GM21528 (cell line): ENCODE measurements at regions not wholly inside any gene's neighbourhood (a gene's known extent, or its start where the extent isn't known, plus 50 kb on each side); places are given as distances from the start of the nearest gene placed in this dataset.
"Not testable (repeated sequence)": the region's sequence is repeated elsewhere in the genome, so short reads cannot be mapped to it uniquely, and the experiment has no call there.

ENCODE experiments used
- ATAC-seq: cut with Tn5 transposase; IDR thresholded peaks from one replicate; pipeline ENCODE4 v1.9.1; 2021; ENCODE audit warnings: mild to moderate bottlenecking, moderate library complexity; ENCODE audit not compliant: unreplicated experiment, low FRiP score

DNA sequence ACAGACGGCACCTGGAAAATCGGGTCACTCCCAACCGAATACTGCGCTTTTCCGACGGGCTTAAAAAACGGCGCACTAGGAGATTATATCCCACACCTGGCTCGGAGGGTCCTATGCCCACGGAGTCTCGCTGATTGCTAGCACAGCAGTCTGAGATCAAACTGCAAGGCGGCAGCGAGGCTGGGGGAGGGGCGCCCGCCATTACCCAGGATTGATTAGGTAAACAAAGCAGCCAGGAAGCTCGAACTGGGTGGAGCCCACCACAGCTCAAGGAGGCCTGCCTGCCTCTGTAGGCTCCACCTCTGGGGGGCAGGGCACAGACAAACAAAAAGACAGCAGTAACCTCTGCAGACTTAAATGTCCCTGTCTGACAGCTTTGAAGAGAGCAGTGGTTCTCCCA is 64.5 kb downstream of the SLC30A10 start:
- ATAC-seq: not testable (repeated sequence)

DNA sequence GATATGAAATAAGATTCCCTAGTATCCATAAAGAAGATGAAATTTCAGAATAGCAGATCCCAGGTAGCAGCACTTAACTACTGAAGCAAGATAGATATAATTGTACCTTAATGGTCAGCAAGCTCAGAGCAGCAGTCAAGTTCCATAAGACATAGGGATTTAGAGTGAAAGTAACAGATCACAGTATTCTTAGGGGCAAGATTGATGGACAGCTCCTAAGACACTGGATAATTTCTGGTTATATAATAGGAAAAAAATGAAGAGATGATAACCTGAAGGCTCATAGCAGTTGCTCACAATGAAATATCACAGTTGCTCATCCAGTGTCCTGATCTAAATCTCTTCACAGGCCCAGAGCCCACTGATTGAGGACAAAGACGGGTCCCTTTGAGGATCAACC is 66.0 kb downstream of the SLC30A10 start:
- ATAC-seq: no peak

DNA sequence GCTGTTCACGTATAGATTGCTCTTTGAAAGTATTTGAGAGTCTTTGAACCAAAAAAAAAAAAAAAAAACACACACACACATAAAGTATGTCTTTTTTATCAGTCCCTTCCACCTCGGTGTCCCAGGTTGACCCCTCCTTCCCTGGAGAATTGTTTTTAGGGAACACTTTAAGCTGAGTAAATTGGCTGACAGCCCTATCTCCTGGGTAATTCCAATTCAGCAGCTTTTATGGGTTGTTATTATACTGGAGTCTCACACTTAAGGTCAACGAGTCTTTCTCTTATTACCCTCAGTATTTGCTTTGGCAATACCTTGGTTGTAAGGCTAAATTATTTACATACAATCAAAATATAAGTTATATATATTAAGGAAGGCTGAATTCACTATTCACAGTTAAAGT is 69.4 kb downstream of the SLC30A10 start:
- no peak for ATAC-seq

DNA sequence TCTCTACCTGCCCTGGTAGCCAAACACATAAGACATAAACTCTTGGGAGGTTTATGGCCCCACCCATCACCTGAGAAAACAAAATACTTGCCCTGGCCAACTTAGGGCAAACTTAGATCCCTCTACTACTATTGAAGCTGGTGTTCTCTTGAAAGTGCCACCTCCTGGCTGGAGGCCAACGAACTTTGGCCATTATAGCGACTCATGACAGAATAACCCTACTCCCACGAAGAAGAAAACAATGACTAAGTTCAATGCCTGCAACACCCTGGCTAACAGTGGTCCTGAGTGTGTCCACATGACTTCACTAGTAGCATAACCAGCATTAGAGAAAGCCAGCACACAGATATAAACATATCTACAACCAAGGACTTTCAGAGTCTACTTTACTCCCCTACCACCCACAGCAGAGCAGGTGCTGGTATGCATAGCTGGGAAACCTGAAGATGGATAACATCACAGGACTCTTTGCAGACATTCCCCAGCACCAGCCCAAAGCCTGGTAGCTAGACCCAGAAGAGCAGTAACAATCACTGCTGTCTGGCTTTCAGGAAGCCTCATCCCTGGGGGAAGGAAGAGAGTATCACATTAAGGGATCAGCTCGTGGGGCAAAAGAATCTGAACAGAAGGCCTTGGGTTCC is 81.0 kb downstream of the SLC30A10 start:
- ATAC-seq: no peak

DNA sequence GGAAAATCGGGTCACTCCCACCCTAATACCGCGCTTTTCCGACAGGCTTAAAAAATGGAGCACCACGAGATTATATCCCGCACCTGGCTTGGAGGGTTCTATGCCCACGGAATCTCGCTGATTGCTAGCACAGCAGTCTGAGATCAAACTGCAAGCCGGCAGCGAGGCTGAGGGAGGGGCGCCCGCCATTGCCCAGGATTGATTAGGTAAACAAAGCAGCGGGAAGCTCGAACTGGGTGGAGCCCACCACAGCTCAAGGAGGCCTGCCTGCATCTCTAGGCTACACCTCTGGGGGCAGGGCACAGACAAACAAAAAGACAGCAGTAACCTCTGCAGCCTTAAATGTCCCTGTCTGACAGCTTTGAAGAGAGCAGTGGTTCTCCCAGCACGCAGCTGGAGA is 88.8 kb downstream of the SLC30A10 start:
- not testable (repeated sequence) for ATAC-seq

DNA sequence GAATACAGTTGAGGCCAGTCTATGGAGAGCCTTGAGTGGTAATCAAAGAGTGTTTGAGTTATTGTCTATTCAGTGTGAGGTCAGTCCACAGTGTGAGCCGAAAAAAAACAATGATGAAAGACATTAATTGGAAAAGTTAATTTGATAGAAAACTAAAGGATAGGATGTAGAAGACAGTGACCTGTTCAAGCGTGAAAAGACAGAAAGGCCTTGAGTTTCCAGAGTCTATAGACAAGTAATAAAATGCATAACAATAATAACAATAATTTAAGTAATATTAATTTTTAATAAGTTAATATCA is 90.4 kb downstream of the SLC30A10 start:
- ATAC-seq: no peak

DNA sequence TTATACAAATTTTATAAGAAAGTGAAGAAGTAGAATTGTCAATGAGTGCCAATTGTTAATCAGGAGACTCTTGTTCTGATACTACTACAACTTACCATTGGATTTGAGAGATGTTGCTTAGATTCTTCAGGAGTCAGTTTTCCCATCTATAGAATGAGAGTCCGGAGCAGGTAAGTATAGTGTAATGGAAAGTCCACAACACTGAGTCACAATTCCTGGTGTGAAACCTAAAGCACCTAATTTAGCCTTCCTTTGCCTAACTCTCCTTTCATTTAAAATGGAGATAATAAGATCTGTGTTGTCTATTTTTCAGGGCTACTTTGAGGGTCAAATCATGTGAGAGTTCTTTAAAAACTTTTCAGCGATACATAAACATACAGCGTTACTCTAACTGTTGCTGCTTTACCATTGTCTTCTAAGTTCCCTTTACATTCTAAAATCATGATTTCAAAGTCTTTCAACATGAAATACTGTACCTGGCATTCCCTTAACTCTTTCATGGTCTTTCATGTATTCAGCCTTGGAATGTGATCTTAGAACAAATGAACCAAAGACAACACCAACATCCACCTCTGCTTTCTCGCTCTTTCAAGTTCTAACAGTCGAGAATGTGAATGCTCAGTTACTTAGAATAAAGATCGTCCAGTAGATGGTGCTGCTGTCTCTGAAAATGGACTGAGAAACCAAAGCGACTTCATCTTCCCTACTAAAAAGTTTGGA is 90.9 kb downstream of the SLC30A10 start:
- ATAC-seq: no peak

DNA sequence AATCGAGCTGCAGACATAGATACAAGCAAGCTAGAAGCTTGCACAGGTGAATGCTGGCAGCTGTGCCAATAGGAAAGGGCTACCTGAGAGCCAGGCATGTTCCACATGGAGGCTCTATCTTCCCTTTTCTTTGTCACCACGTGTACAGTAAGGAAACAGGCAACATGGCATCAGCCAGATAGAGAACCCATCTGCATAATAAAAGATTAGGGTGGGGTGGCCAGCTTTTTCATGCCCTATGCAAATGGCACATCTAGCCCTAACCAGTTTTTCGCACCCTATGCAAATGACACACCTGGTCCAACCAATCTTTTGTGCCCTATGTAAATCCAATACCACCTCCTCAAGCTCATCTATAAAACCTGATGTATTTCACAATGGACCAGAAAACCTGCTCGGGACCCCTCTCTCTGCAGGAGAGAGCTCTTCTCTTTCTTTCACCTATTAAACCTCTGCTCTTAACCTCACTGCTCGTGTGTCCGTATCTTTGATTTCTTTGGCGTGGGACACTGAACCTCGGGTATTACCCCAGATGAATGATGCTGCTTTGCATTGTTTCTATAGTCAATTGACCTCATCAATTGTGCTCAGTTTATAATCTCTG is 93.9 kb downstream of the SLC30A10 start:
- ATAC-seq: no peak

DNA sequence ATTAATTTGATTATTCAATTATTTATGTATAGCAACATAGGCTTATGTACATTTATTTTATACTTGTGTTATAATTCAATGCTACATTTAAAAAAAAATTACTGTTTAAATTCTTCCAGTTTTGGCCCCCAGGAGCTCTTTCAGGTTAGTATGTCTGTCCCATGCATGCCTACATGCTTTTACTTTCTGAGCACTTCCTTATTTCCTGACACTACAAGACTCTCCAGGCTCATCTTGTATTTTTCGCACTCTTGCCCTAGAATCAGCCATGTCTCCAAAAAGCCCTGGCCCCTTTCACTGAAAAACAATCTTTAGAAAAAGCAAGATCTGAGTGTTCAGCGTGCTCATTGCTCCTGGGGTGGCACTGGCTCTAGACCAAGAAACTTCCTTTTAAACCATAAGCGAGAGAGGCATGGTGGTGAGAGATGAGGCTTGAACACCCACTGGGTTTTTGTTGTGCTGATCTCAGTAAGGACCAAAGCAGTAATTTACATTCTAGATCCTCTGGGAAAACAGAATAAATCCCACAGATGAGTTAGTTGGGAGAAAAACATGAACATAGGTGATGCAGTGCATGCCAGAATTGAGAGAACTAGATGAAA is 95.0 kb downstream of the SLC30A10 start:
- ATAC-seq: no peak

DNA sequence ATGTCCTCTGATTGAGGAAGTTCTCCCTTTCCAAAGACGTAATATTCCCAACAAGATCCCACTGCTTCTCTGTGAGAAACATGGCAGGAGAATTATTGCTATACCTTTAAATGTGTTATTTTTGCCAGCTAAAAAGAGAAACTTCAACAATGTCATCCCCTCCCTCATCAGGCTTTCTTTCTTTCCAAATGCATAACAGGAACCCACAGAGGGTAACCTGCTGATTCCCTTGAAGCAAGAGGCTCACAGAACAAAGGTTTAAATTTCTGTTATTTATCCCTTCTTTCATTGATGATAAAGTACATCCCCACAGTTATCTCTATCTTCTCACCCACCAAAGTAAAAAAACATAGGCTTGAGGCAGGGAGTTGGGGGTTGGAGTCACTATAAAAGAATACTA is 102.1 kb downstream of the SLC30A10 start:
- no peak for ATAC-seq

DNA sequence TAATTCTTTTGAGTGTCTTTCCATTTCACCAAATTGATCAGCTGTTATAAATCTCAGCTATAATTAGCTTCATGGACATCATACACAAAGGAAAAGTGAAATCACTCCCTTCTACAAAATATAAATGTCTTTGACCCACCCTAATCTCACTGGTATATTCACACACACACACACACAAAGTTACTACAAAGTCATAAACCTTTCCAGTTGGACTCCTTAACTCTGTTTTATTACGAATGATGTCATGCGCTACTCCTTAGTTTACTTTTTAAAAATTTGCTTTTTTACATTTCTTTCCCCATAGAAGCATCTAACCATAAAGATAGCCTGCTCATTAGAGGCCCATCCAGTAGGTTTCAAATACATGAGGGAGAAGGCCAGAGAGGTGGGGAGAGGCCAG is 103.0 kb downstream of the SLC30A10 start:
- ATAC-seq: no peak

DNA sequence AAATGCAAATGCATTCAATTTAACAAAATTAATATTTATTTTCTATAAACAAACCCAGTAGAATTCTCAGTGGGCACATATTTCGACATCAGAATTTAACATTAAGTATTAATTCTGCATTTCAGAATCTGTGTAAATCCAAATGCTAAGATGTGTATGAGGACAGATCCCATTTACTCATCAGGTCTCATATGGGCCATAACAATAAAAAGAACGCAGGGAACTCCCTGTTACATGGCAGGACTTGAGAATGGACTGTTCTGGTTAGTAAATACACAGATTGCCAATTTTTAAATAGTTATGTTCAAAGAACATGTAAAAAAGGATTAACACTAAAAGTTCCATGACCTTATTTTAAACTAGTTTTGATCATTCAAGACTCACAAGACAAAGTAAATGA is 104.0 kb downstream of the SLC30A10 start:
- ATAC-seq: no peak

DNA sequence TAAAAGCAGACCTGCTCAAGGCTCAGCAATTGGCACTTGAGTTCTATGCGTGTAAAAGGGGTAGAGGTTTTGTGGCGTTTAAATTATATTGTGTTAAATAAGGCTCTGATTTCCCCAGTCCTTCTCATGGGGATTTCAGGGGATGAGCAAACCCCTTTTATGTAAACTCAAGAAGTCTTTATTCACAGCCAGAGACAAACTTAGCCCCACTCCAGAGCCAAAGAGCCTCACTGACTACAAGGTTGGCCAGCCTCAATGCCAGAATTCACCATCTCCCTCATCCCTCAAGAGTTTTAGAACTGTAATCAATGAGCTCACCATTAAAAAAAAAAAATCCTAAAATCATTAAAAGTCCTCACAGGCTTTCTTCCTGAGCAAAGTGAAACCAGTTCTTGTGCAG is 107.8 kb downstream of the SLC30A10 start:
- no peak for ATAC-seq

DNA sequence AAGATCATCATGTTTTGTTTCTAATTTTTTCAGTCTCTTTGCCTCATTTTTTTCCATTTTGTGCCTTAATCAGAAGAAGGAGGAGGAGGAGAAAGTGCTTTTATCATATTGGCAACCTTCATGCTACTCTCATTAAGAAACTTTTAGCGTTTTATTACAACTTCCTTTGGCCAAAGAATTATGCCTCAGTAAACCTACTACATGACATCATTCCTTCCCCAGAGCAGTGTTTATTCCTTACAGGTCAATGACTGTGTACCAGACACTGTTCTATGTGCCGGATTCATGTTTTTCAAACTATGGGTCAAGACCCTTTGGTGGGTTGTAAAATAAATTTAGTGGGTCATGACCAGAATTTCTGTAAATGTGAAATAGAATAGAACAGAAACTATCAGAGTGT is 110.4 kb downstream of the SLC30A10 start:
- no peak for ATAC-seq

DNA sequence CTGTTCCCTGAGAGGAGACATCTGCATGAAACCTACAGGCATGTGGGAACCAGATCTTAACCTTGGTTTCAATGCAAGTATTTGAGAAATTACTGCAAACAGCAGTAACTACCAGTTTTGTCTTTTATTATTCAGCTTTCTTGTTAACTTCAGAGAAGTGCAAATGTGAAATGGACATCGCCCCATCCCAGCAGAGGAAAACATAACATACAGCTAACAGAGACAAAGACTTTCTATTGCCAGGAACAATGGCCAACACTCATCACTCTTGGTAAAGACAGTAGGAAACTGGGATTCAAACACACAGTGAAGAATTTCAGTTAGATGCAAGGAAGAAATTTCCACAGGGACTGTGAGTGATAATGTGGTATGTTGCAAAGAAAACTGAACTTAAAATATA is 115.1 kb downstream of the SLC30A10 start:
- ATAC-seq: no peak

DNA sequence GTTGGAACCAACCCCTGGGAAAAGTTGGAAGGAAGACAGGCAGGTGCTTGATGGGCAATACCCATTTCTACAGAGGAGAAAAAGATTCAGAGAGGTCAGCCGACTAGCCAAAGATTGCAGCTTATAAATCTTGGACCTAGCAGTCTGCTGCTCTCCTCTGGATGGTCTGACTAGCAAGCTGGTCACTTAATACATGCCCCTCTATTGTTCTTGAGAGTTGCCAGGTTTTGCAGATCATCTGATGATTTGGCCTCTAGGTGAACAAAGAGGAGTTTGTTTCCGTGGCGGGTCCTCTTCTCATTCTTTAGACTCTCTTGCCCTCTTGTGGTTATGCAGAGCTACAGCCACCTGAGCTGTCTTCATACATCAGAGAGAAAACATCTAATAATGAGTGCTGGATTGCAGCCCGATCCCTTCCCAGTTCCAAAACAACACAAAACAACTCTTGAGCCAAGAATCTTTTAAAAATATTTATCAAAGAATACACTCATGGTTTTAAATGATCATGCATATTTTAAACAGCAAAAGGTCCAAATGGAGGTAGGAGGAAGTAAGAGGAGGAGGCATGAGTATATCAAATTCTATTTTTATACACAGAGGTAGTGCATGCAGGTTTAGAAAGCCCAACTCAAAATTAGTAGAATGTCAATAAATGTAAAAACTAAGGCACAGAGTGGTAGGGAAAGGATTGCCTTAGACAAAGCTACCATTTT is 115.7 kb downstream of the SLC30A10 start:
- ATAC-seq: peak; percentile 94

DNA sequence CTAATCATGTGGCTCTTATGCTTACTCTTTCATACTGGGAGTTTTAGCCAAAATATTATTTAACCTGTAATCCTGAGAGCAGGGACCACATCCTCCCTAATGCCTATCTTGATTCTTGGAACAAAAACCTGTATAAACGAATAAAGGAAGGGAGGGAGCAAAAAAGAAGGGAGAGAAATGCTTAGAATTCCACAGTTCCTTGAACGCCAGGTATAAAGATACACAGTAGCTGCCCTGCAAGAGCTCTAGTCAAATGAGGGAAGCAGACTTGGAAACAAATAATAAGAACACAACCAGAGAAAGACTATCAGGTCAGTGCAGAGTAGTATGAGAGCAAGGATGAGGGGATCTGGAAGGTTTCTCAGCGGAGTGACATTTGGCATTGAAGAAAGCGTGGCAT is 116.3 kb downstream of the SLC30A10 start:
- ATAC-seq: peak; percentile 8

DNA sequence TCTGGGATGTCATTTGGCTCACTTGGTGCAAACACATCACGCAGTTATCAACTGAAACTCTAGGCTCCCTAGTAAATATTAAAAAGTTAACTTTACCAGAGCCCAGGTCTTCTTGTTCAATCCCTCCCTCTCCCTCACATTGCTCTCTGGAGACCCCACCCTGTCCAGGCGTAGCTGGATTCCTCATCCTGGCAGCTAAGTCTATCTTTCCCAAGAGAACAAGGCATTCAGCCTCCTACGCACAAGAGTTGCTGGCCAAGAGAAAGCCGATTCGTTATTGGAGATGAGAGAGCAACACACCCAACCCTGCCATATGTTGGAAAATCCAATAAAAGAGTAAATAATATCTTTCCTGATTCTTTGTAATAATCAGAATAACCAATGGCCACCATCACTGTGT is 117.9 kb downstream of the SLC30A10 start:
- no peak for ATAC-seq

DNA sequence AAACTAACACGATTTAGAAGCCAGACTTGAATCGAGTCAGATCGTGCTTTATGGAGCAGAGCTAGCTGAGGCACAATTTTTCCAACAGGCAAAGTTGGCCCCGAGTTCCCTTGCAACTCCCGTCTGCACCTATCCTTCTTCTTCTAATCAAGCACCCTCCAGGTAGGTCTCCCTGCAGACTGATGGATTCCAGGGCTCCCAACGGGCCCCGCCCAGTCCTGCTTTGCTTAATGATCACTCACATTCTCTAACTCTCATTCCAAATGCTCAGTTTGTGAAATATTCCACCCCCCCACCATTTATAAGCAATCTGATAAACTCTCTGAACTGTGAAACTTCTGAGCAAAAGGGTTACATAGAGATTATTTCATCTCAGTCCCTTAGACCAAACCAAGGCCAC is 119.6 kb downstream of the SLC30A10 start:
- ATAC-seq: no peak

DNA sequence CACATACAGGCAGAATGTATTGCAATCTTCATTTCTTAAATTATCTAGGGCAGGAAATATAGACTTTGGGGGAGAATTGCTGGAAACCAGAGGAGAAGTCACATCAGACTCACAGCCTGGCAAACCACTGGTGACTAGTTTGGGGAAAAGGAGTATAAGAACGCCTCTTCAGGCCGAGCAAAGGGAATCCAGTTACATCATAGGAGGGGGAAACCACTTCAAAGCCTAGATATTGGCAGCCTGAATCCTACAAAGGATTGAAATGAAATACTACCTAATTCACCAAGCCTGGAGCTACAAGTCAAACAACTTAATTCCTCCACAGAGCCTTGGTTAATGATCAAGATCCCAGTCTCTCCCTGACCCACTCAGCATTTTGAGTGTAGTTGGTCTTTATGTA is 121.7 kb downstream of the SLC30A10 start:
- ATAC-seq: no peak

DNA sequence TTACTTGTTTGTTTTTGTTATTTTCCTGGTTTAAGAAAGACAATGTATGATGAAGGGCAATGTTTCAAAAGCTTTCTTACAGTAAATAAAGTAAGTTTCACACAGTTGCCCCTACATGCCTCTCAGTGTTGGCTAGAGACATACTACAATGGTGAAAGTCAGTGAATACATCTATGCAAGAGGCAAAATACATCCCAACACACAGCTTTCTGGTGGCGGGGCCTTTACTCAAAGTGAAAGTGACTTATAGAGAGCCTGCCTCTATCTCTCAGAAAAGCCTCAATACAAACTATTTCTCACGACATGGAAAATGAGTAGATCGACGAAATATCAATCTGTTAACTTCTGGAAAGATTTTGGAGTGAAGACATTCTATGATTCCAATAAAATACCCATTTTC is 122.3 kb downstream of the SLC30A10 start:
- ATAC-seq: no peak
